Activated naive CD4-positive, alpha-beta T cell treated with anti-CD3 and anti-CD28 coated beads, Interleukin-2, amount 50 U/mL, for 16 hours (primary cell): ENCODE measurements at regions not wholly inside any gene's neighbourhood (a gene's known extent, or its start where the extent isn't known, plus 50 kb on each side); places are given as distances from the start of the nearest gene placed in this dataset.
"Not testable (repeated sequence)": the region's sequence is repeated elsewhere in the genome, so short reads cannot be mapped to it uniquely, and the experiment has no call there.

Experiments used
- DNase-seq: peaks from one replicate; pipeline ENCODE4 v3.0.0-alpha.2; 2020

DNA sequence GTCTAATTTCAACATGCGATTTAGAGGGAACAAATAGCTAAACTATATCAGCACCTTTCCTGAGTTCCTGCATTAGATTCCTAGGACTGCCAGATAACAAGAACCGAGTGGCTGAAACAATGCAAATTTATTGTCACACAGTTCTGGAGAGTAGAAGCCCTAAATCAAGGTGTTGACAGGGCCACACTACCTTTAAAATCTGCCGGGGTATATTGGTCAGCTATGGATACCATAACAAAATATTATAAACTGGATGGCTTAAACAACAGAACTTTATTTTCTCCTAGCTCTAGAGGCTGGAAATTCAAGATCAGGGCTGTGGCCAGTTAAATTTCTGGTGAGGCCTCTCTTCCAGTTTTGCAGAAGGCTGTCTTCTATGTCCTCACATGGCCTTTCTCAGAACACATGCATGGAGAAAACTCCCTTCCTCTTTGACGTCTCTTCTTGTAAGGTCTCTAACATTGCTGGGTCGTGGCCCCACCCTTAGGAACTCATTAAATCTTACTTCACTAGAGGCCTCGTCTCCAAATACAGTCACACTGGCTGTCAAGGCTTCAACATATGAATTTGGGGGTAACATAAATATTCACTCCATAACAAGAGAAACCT is 144.3 kb downstream of the FCRL5 start:
- no peak for DNase-seq

DNA sequence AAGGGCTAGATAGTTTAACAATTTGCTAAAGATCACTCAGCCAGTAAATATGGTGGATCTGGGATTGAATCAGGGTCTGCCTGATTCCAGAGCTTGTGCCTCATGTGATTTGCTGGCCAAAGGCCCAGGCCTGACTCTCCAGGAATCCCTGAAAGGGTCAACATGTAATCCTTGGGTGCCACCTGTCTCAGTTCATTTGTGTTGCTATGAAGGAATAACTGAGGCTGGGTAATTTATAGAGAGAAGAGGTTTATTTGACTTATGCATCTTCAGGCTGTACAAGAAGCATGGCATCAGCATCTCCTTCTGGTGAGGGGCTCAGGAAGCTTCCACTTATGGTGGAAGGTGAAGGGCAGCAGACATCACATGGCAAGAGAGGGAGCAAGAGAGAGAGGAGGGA is 144.9 kb downstream of the FCRL5 start:
- DNase-seq = no peak

DNA sequence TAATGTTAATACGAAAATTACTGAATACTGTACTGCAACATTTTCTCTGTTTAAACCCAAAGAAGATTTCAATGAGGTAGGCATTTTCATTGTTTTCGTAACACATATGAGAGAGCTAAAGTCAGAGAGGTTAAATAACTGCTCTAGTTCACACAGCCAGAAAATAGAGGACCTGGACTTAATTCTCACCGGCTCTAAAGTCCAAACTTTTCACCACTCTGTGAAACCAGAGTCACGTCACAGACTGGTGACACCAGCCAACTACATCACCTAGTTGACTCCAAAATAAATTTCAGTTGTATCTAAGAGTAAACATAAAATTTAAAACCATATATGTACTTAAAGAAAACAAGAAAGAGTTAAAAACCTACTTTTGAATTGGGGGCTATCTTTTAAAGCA is 146.7 kb downstream of the FCRL5 start:
- DNase-seq = no peak

DNA sequence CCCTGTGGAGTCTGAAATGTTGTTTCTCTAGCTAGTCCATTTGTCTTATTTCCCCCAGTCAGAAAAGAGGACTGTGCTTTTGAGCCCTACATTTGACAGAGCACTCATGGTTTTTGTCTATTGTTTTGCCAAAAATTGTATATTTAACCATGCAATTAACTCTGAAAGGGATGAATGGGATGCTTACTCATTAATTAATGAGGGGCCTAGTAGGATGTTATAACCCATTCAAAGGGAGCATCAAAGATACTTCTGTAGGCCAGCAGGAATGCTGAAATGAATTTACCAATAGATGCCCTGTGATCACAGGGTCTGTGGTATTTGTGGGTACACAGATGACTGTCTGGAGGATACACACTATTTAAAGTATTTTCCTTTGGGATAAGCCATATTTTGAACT is 147.7 kb downstream of the FCRL5 start:
- no peak for DNase-seq

DNA sequence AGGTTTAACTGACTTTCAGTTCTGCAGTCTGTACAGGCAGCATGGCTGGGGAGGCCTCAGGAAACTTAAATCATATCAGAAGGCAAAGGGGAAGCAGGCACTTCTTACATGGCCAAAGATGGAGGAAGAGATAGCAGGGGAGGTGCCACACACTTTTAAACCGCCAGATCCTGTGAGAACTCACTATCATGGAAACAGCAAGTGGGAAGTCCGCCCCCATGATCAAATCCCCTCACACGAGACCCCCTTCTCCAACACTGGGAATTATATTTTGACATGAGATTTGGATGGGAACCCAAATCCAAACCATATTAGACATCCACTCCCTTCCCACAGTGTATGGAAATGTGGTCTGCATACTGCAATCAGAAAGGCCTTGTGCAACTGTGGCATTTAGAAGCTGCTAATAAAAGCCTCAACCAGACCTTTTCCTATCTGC is 148.2 kb downstream of the FCRL5 start:
- DNase-seq = no peak

DNA sequence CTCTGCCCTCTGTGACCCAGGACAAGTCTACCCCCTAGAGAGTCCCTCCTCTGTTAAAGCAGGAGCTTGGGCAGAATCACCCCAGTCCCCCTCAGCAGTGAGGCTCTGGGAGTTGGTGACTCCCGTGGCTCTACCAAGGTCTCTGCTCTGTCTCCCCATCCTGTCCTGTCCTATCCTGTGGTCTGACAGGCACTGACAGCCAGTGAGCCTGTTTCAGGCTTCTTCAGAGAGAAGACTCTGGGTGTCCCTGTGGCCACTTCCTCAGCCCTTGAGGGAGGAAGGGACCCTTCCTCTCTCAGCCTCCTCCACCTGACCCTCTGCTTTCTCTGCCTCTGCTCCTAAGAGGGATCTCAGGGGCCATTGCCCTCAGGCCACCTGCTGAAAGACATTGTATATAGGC is 148.7 kb downstream of the FCRL5 start:
- no peak for DNase-seq

DNA sequence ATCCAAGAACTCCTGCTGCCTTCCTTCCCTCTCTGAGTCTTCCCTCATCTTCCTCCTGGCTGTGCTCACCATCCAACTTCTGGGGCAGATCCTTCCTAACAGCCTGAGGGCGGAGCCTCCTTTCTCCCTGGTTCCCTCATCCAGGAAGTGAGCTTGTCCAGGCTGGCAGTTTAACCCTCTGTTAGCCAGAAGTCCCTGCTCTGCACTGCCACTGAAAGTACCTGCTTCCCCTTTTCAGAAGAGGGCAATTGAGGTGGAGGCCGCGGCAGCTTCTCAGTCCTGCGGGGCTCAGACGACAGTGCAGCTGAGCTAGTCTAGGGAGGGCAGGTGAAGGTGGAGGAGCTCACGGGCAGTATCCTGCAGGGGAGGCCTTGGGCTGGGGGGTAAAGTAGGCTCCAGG is 149.1 kb downstream of the FCRL5 start:
- DNase-seq = no peak

DNA sequence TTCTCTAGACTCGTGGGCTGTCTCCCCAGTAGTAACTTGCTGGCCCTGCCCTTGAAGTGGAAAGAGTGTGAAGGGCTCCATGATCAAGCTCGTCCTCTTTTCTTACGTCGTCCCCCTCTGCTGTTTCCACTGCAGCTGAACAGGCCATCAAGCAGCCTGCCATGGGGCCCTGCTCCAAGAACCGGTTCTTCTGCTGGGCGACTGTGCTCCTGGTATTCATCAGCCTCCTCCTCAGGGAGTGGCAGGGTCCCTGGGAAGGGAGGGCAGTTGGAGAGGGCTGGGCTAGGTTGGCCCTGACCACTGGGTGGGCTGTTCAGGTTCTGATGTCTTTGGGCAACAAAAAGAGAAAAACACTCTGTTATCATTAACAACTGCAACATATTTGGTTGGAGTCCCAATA is 151.5 kb downstream of the FCRL5 start:
- no peak for DNase-seq

DNA sequence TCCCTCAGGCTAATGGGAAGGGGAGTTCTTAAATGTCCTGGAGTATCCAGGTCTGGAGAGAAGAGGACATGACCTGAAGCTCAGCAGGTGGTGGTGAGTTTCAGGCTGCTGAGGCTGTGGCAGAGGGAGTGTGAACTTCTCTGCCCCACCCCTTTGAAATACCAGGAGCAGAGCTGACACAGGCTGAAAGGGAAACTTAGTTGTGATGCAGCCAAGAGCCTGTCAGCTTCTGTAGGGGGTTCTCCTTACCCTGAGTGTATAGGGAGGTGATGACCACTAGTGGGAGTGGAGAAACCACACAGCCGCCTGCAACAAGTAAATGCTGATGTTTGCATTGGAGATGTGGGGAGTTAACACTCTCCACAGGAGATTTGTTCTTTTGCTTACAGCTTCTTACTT is 152.3 kb downstream of the FCRL5 start:
- DNase-seq = no peak

DNA sequence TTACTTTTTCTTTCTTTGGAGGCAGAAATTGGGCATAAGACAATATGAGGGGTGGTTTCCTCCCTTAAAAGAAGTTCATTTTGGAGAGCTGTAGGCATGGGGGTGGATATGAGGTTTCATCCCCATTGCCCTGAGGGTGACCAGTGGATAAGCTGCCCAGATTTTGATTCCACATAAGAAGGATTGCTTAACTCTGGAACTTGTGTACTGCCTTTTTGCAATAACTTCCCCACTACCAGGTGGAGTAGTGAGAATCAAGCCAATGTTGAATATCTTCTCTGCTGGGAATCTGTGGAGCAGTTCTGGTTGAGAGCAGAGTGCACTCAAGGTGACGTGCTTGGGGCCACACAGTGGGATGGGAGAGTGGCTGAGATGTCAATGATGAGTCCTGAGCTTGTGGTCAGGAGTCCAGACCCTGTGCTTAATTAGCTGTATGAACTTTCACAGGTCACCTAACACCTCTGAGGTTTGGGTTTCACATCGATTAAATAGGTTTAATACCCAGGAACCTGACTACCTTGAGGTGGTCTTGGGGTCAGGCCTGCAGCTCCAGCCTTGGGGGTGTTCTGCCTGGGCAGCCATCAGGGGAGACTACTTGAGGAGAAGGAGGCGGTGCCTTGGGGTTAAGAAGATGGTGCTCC is 152.9 kb downstream of the FCRL5 start:
- no peak for DNase-seq

DNA sequence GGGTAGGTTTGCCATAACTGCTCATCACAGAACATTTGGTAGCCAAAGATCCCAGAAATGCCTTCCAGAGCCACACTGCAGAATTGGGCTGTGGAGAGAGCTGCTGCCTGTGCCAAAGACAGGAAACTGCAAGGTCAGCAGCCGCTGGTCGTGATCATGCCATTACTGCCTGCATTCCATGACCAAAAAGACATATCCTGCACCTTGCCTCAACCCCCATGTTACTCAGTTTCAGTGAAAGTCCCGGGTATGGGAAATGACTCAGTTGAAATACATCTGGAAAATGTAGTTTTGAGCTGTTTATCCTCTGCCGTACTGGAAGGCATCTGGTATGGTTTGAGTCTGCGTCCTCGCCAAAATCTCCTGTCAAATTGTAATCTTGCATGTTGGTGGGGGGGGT is 161.7 kb downstream of the FCRL5 start:
- DNase-seq = no peak

DNA sequence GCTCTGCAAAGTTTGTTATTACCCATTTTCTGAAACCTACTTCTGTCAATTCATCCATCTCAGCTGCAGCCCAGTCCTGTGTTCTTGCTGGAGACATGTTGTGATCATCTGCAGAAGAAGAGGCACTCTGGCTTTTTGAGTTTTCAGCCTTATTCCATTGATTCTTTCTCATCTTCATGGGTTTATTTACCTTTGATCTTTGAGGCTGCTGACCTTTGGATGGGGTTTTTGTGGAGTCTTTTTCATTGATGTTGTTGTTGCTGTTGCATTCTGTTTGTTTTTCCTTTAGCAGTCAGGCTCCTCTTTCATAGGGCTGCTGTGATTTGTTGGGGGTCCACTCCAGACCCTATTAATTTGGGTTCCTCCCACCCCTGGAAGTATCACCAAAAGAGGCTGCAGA is 164.3 kb downstream of the FCRL5 start:
- DNase-seq = no peak

DNA sequence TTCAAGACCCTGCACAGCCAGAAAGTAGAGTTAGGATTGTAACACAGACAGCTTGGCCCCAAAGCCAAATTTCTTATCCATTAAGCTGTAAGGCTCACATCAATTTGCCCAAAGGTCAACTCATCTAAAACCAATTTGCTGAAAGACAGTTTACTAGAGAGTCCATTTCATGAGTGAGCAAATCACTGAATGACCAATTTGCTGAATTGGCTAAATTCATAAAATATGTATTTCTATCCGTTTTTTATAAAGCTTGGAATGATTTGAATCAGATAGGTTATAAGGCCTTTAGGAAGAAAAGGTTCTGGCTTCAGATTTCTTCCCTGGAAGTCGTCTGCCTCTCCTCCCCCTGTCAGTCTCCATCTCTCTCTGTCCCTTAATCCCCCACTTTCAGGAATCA is 168.1 kb downstream of the FCRL5 start:
- no peak for DNase-seq

DNA sequence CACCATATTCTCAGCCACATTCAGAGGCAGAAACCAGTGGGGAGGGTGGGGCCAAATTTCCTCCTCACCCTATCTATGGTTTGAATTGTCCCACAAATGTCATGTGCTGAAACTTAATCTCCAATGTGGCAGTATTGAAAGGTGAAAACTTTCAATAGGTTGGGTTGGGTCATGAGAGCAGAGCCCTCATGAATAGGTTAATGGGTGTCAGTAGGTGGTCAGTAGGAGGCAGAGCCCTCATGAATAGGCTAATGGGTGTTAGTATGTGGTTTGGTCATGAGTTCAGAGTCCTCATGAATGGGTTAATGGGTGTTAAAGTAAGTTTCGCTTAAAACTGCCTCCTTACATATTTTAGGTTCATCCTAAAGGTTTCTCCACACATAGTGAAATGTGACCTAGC is 170.0 kb downstream of the FCRL5 start:
- no peak for DNase-seq

DNA sequence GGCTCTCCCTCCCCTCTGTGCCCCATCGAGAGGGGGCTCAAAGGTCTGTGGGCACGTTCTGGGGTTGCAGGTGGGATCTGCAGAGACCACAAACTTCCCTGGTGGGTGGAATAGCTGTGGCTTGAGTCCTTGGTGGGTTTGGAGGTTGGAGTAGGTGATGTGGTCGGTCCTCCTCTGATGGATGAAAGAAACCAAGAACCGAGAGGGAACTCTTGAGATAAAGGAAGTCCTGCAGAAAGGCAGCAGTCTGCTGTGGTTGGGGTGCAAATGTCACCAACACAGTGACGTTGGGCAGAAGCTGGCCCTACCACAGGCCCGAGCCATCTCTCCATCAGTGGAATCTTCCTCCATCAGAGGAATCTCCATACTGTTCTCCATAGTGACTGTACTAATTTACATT is 171.8 kb downstream of the FCRL5 start:
- no peak for DNase-seq

DNA sequence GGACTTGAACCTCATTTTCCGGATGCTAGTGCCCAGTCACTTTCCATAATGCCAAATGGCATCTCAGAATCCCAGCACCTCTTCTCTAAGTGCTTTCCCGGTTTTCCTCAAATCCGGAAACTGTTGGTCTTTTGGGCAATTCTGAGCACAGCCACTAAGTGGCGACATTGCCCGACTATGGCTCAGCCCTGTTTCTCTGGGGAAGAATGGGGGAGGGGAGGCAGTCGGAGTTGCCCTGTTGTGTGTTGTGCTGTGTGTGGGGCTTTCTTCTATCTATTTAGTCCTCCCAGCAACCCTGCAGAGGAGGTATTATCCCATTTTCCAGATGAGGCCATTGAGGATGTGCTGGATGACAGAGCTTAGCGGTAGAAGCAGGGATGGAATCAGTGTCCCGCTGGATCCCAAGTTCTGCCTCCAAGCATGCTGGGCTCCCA is 175.0 kb downstream of the FCRL5 start:
- DNase-seq = not testable (repeated sequence)

DNA sequence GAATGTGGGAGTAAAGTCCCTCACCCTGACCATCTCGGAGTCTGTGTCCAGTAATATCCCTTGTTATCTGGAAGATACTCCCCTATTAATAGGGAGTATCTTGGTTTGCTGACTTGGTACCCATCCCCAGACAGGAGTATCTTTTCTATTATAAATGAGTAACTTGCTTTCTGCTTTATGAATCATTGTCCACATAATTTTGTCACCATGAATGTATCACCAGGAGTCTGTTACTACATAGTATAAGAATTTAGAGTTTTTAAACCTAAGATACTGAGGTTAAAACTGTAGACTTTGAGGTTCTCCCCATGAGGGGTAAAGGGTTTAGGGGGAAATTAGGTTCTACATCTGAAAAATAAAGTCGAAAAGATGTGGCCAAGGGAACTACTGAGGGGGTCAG is 175.6 kb downstream of the FCRL5 start:
- DNase-seq = no peak

DNA sequence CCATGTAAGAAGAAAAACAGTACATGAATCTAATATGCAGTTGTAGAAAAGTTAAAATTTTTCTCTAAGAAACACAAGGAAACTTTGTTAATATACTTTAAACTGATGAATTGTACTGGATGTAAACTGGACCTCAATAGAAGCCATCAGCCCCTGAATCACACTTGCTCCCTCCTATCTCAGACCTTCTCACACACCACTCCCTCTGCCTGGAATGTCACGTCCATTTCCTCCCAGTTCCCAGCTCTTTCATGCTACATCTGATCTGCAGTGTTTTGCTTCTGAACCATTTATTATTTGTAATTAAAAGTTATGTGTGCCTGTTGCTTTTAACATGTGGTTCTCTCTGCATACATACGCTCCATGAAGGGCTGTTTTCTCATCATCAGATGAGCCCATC is 180.0 kb downstream of the FCRL5 start:
- DNase-seq = not testable (repeated sequence)

DNA sequence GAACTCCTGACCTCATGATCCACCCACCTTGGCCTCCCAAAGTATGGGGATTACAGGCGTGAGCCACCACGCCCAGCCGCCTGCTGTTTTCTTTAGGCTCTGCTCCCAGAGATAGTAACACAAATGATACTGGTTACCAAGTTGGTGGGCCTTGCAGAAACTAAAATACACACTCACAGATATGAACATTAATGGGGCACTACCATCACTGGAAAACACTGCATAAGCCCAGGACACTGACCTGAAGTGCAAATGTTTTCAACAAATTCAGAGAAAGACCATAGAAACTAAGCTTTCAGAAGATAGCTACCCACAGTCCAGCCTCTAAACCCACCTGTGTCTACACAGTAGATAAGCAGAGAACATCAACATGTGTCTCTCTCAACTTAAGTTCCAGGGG is 180.5 kb downstream of the FCRL5 start:
- no peak for DNase-seq

DNA sequence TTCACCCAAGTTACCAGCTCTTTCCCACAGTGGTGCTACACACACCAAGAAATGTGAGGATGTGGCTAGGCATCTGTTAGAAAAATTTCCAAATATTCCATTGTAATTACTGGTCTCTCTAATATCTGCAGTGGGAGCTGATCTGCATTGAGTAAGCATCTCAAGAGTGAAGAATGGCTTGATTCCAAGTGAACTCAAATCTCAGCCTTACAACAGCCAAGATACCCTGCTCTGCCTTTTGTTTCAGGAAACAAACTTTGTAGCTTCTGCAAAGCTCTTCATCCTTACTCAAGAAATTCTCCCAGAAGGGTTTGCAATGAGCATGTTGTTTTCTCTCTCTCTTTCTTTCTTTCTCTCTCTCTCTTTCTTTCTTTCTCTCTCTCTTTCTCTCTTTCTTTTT is 181.1 kb downstream of the FCRL5 start:
- no peak for DNase-seq

DNA sequence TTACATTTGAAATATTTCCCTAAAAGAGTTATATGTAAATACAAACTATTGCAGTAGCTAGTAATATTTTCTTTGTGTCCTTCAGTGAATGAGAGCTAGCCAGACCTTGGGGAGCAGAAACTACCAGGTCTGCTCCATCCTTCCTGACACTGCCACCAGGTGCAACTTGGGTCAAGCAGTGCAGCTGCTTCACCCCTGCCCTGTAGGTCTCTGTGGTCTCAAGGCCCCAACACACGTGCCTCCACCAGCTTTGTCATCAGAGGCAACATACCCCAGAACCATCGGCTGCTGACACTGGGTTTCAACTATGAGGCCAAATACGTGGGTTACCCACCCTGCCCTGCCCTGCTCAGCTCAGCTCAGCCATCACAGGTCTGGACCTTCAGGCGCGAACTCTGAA is 181.6 kb downstream of the FCRL5 start:
- no peak for DNase-seq

DNA sequence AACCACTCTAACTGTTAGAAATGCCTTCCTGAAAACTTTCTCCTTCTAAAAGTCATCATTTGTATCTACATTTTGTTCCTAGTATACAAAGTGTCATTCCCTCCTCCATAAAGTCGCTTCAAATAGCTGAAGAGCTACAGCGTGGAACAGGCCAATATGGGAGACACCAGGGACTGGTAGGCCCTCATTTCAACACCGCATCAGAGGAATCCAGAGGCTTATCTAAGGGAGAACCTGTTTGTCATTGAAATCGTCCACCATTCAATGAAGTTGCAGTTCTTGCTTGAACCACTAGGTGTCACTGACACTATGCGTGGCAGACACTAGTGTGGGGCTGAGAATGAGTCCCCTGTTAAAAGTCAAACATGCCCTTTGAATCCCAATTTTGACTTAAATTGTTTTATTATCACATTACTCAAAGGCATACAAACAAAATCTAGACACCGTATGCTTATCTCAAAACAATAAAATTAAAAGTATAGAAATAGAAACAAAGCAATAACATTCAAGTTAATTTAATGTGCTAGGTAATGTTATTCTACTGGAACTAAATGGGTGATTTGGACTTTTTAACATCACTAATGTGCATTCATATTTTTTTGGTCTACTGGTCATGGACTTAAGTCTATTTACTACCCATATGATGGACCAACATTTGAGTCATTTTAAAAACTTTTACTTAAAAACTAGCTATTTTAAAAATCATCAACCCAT is 182.3 kb downstream of the FCRL5 start:
- DNase-seq = peak; percentile 19

DNA sequence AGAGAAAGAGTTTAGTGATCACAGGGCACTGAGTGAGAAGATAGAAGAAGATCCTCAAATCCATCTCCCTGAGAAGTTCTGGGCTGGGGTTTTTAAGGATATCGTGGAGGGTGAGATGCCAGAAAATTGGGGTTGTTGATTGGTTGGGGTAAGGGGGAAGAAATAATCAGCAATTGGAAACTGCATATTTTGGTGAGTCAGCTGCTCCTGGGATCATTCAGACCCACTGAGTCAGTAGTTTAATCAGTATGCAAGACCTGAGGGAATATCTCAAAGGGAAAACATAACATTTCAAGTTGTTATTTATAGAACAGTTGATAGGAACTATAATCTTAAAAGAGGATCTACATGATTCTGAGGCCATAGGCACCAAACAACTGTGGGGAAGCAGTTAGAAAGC is 183.4 kb downstream of the FCRL5 start:
- not testable (repeated sequence) for DNase-seq

DNA sequence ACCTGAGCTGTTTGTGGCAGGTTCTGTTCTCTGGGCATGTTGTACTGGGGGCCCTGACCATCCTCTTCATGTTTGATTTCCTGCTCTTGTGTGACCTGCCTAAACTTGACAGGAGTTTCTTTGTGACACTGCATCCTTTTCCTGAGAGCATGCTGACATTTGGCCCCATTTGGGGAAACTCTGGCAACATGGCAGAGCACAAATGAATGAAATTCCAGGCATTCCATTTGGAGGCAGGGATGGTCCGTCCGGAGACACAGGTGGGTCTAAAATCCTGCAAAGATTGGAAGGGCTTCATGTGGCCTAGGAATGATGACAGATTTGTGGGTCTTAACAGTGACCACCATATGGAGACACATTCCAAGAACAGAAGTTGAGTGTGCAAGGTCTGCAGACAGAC is 184.0 kb downstream of the FCRL5 start:
- no peak for DNase-seq

DNA sequence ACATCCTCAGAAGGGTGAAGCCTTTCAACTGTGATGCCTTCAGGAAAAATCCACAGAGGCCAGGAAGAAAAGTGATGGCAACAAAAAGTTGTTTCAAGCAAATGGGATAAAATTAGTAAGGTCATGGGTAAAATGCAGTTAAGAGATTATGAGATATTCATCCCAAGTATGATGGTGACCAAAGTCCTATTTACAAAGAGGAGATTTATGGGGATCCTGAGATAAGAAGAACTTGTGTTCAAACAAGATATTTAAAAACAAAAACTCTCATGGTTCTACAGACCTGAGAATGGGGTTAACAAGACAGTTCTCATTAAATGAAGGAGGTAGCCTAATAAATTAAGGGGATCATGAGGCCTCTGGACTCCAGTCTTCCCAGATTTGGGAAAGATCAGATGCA is 184.4 kb downstream of the FCRL5 start:
- DNase-seq = no peak
